OCI-LY3 (cell line): ENCODE measurements at regions not wholly inside any gene's neighbourhood (a gene's known extent, or its start where the extent isn't known, plus 50 kb on each side); places are given as distances from the start of the nearest gene placed in this dataset.
"Not testable (repeated sequence)": the region's sequence is repeated elsewhere in the genome, so short reads cannot be mapped to it uniquely, and the experiment has no call there.

Experiments used
- CTCF ChIP-seq: fragments of 200-600, 300-600 bp; sonication (generic); IDR thresholded peaks from 2 replicates; pipeline ENCODE4 v1.5.1; 2014; ENCODE audit warnings: antibody characterized with exemption, low read length, low read depth
- EZH2phosphoT487 ChIP-seq: fragments of 200-600 bp; shearing (Covaris generic); IDR thresholded peaks from 2 replicates; pipeline ENCODE4 v1.6.1; 2018; ENCODE audit warnings: antibody characterized with exemption, mixed run types, low read depth

- TF ChIP-seq CTCF, EZH2phosphoT487: not testable (repeated sequence)
Observed at GRCh38 chr7:142627223-142627622, 122.0 kb upstream of the PRSS1 start.
